Inflammatory macrophage (primary cell): ENCODE measurements at regions not wholly inside any gene's neighbourhood (a gene's known extent, or its start where the extent isn't known, plus 50 kb on each side); places are given as distances from the start of the nearest gene placed in this dataset.
"Not testable (repeated sequence)": the region's sequence is repeated elsewhere in the genome, so short reads cannot be mapped to it uniquely, and the experiment has no call there.

Experiments used
- DNase-seq, 2 donors: peaks; one replicate each; pipeline ENCODE4 v3.0.0-alpha.2; 2020 to 2022

- no peak for DNase-seq
These were observed 490.7 kb downstream of the TDRD3 start for GRCh38 chr13:60887711-60888110.

GRCh38 chr13:60881507-60881906 is 484.5 kb downstream of the TDRD3 start:
- DNase-seq = no peak

DNA sequence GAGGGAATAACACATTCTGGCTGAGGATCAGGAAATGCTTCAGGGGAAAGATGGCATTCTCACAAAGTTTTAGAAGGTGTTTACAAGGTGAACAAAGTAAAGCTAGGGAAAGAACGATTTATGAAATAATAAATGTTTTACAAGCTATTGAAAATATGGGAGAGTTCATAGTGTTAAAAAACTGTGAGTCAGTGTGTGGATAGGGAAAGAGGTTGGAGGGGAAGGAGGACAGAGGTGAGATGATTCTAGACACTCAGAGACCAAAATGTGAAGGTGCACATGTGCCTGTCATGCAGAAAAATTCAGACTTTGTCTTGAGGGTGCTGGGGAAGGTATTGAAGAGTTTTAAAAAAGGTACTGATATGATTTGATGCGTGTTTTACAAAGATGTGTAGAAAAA is 476.1 kb downstream of the TDRD3 start:
- DNase-seq = no peak

- DNase-seq = no peak
These were observed 473.1 kb downstream of the TDRD3 start for GRCh38 chr13:60869941-60870613.

DNA sequence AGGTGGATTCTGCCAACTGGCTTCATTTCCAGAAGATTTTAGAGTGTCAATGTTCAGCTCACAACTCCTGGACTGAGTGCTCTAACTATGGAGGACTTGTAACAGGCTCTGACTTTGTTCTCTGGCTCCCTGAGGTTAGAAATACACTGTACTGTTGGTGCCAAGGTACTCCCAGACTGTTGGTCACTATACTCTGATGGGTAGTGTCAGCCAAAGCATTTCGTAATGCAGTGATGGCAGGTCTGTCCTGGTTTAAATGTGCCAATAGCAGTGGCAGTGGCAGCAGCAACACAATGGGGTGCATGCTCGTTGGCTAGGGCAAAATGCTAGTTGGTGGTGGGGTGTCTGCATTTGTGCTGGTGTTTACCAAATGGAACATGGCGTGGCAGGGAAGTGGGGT is 472.2 kb downstream of the TDRD3 start:
- no peak for DNase-seq

GRCh38 chr13:60862036-60862435 is 465.0 kb downstream of the TDRD3 start:
- DNase-seq = no peak

DNA sequence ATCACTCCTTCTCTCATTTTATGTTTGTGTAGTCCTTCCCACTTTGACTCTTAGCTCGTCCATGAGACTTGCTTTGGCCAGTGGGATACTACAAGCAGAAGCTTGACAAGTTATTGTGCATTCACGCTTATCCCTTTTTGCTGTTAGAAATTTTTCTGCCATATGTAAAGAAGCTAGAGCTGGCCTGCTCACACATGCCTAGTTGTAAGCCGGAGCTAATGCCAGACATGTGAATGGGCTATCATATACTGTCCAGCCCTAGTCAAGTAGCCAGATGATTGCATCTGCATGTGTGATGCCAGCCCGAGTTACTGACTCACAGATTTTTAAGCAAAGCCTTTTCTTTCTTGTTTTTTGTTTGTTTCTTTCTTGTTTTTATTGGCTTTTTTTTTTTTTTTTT is 460.7 kb downstream of the TDRD3 start:
- DNase-seq = no peak

GRCh38 chr13:60852886-60853285 is 455.9 kb downstream of the TDRD3 start:
- no peak for DNase-seq

DNA sequence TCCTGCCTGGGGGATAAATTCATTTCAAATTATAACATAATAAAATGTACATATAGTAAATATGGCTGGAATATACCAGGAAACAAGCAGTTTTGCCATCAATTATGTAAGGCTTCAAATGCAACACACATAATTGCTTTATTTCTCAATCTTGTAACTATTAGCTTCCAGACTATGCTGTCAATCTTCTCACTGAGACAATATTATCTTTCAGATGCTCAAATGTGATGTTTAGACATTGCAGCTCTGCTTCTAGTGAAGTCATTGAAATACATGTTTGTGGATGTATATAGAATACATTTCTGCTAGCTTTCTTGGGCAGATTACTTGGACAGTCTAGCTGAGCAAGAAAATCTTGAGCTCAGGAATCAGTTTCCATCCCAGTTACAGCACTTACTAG is 454.4 kb downstream of the TDRD3 start:
- DNase-seq = no peak

DNA sequence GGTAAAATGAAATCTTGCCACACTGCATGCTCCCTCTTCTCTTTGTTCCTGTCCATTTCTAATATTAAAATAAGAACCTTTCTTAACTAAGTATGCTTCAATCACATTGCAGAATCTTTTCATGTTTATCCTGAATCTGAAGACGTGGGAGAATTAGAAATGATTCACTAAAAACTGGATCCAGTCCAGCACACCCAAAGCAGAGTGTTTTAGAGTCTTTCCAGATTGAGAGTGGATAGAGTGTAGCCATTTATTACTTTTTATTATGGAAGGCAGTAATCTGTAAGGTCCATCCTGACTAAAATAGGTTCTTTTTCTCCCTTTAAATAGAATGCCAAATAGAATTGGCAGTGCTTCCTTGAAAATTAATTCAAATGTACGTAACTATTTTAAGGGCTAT is 453.5 kb downstream of the TDRD3 start:
- no peak for DNase-seq

GRCh38 chr13:60838581-60838980 is 441.6 kb downstream of the TDRD3 start:
- no peak for DNase-seq

DNA sequence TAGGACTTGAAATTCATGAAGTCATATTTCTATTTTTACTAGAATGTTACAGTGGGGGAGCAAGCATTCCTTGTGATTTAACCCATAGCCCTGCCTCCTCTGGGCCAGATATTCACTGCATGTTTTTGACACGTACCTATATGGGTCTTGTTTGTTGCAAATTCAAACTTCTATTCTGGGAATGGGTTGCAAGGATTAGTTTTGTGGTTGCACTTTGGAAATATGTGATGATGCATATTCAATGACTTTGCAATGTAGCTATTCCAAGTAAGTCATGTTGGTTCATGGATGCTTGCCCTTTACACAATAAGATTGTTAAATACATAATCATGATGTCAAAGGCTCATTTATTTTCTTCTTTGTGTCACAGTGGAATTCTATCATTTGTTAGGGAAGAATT is 440.8 kb downstream of the TDRD3 start:
- no peak for DNase-seq

- DNase-seq = no peak
These were observed 439.8 kb downstream of the TDRD3 start for GRCh38 chr13:60836821-60837220.

DNA sequence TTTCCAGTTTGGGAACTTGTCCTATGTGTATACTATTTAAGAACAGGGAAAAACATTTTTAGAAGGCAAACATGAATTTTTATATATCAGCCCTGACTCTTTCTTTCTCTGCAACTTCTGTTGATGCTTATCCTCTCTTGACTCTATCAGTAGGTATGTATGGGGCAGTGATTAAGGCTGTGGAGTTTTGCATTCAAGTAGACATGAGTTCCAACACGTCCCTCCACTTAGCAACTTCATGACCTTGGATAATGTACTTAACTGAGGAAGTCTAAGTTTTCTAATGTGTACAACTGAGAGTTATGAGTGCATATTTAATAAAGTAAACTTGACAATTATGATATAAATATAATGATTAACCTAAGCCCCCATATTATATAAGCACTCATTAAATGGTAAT is 414.6 kb downstream of the TDRD3 start:
- no peak for DNase-seq

DNA sequence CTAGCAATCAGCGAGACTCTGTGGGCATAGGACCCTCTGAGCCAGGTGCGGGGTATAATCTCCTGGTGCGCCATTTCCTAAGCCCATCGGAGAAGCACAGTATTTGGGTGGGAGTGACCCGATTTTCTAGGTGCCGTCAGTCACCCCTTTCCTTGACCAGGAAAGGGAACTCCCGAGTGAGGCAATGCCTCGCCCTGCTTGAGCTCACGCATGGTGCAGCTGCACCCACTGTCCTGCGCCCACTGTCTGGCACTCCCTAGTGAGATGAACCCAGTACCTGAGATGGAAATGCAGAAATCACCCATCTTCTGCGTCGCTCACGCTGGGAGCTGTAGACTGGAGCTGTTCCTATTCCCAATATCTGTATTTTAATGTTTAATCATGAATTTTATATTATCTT is 408.6 kb downstream of the TDRD3 start:
- DNase-seq = not testable (repeated sequence)

DNA sequence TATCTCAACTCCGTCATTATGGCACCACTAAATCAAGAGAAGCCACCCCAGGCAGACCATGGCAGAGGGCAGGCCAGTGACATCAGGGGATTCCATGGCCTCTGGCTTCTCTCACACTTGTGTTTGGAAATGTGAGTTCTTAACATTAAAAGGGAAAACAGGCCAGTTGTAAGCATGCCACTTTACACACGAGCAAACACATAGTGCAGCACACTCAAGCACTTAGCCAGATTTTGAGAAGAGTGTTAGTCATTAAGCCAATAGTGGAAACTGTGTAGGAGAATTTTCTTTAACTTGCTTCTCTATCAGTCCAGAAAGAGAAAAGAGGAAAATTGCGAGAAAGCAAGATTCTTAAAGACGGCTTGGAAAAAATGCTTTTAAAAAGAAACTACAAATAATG is 401.5 kb downstream of the TDRD3 start:
- DNase-seq = no peak

- no peak for DNase-seq
These were observed 400.1 kb downstream of the TDRD3 start for GRCh38 chr13:60797112-60797511.

DNA sequence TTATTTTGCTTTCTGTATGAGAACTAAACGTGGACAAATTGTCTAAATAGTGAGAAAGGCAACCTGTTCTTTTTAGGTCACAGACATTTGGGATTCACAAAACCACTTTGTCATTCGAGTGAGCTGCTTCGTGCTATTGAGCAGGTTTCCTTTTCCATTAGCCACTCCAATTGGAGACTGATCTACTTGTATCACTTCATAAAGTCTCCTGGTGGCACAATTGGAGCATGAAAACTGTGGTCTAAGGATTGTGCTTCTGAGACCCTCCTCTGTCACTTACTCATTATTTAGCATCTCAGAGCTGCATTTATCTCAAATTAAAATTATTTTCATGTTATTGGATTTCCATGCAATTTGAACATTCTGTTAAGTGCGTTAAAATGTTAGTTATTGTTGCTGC is 397.7 kb downstream of the TDRD3 start:
- DNase-seq = no peak

- DNase-seq = no peak
These were observed 393.6 kb downstream of the TDRD3 start for GRCh38 chr13:60790620-60791019.

GRCh38 chr13:60788156-60788829 is 391.3 kb downstream of the TDRD3 start:
- DNase-seq = no peak

DNA sequence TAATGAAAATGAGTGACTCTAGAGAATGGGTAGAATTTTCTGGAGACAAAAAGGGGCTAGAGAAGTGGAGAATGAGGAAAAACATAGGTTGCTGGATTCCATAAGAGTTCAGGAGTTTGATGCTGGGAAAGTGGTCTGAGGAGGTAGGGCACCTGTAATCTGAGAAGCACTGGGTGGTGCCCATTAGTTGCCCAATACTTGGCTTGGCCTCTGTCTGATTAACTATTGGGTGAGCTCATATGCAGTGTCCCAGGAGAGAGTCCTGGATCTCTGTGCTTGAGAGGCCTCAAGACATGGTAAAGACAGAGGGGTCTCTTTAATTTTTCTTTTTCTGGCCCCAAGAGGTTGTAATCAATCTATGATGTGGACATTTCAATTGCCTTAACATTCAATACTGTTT is 390.1 kb downstream of the TDRD3 start:
- no peak for DNase-seq

- DNase-seq = no peak
These were observed 375.7 kb downstream of the TDRD3 start for GRCh38 chr13:60772726-60773125.

GRCh38 chr13:60765700-60766411 is 368.8 kb downstream of the TDRD3 start:
- no peak for DNase-seq

DNA sequence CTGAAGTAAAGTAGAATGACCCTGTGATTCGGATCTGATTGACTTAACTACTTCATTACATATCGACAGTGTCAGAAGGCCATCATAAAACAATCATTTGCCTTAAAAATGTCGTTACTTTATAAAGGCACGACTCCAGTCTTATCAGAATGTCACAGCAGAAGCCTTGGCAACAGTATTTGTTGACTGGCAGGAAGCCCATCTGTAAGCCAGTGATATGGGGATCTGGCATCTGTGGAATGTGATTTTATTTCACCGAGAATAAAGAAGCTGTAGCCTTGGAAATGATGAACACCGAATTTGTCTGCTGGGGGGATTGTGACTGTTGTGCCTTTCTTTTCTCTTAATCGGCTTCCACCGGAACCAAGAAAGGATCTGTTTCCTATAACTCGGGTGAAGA is 362.5 kb downstream of the TDRD3 start:
- DNase-seq = no peak
